ENCODE measurements at regions not wholly inside any gene's neighbourhood (a gene's known extent, or its start where the extent isn't known, plus 50 kb on each side); places are given as distances from the start of the nearest gene placed in this dataset.
"Not testable (repeated sequence)": the region's sequence is repeated elsewhere in the genome, so short reads cannot be mapped to it uniquely, and the experiment has no call there.

DNA sequence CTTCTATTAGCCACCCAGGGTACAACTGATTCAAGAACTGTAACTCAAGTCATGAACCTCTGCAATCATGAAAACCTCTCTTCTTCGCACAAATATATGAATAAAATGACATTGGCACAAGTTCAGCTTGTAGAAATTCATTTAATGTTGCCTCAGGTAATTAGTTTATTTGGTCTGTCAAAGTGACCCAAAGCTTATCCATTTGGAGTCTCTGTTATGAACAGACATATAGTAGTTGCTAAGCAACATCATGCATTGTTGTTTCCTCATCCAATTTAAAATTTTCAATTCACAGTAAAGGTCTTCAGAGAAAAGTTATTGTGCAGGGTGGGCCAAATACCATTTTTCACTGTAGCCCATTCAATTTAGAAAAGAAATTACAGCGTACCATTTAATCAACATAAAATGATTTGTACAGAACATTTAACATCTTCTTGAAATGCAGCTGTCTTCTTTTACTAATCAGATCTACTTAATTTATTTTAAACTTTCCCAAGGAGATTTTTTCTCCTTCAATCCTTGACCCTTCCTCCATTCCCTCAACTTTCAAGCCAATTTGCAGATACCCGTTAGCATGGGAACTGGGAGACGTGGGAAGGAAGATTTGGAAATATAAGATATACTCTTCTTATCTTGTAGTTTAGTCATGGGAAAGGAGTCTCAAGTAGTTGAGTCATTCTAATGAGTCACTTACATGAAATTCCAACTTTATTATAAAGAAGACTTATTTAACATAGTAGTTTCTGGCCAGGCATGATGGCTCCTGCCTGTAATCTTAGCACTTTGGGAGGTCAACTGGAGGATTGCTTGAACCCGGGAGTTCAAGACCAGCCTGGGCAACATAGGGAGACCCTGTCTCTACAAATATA is 231.3 kb downstream of the ATPSCKMT start:
- Histone ChIP-seq H3K27ac (ENCODE audit: low read depth in 1 of 2, low read length in 1 of 2) (no peak overlapping the region), H3K27me3 (ENCODE audit: control insufficient read depth in 2 of 2, insufficient read depth in 1 of 2, low read length in 1 of 2) (no peaks in the 10 kb centered on the region), H3K9me3 (ENCODE audit: control insufficient read depth in 2 of 2, insufficient read depth in 1 of 2, low read length in 1 of 2) (peaks cover 0 to 4% of the 10 kb centered on the region in 2 donors), H3K36me3 (ENCODE audit: control insufficient read depth in 2 of 2, insufficient read depth in 2 of 2, low read length in 1 of 2) (no peaks in the 10 kb centered on the region), H3K4me3 (ENCODE audit: low read length in 2 of 2) (no peak overlapping the region), H3K4me1 (ENCODE audit: control insufficient read depth in 2 of 2, insufficient read depth in 2 of 2, low read length in 2 of 2) (no peaks in the 10 kb centered on the region)
- DNase-seq (ENCODE audit: low read depth in 6 of 9, low spot score in 9 of 9): no peak
- WGBS: 94% methylated on average over 5 of the region's 5 CpGs

DNA sequence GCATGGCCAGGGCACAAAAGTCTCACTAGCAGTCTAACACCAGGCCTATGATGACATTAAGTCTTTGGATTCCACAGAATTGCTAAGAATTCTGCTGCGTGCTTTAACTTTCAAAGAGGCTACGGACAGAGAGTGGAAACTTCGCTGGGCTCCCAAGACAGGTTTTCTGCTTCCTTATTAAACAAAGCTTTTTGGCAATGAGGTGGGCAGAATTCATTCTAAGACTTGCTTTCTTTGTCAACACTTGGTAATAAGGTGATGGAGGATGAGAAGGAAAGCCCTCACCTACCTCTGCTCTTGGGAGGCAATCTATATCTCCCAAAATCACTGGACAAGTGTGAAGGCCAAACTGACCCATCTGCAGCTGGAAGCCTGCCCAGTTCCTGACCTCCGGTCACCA is 231.9 kb downstream of the ATPSCKMT start:
- no peak for DNase-seq (ENCODE audit: low read depth in 6 of 9, low spot score in 9 of 9)
- 84% methylated on average over 4 of the region's 4 CpGs for WGBS
- Histone ChIP-seq H3K27me3 (ENCODE audit: control insufficient read depth in 2 of 2, insufficient read depth in 1 of 2, low read length in 1 of 2) (no peaks in the 10 kb centered on the region), H3K4me1 (ENCODE audit: control insufficient read depth in 2 of 2, insufficient read depth in 2 of 2, low read length in 2 of 2) (no peaks in the 10 kb centered on the region), H3K9me3 (ENCODE audit: control insufficient read depth in 2 of 2, insufficient read depth in 1 of 2, low read length in 1 of 2) (peaks cover 0 to 4% of the 10 kb centered on the region in 2 donors), H3K4me3 (ENCODE audit: low read length in 2 of 2) (no peak overlapping the region), H3K27ac (ENCODE audit: low read depth in 1 of 2, low read length in 1 of 2) (no peak overlapping the region), H3K36me3 (ENCODE audit: control insufficient read depth in 2 of 2, insufficient read depth in 2 of 2, low read length in 1 of 2) (no peaks in the 10 kb centered on the region)

DNA sequence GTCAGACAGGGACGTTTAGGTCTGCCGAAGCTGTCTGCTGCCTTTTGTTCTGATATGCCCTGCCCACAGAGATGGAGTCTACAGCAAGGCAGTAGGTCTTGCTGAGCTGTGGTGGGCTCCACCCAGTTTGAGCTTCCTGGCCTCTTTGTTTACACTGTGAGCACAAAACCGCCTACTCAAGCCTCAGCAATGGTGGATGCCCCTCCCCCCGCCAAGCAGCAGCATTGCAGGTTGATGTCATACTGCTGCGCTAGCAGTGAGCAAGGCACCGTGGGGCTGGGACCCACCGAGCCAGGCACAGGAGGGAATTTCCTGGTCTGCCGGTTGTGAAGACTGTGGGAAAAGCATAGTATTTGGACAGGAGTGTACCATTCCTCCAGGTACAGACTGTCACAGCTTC is 233.1 kb downstream of the ATPSCKMT start:
- not testable (repeated sequence) for H3K9me3 ChIP-seq (ENCODE audit: control insufficient read depth in 2 of 2, insufficient read depth in 1 of 2, low read length in 1 of 2); DNase-seq (ENCODE audit: low read depth in 6 of 9, low spot score in 9 of 9); H3K27ac ChIP-seq (ENCODE audit: low read depth in 1 of 2, low read length in 1 of 2); H3K27me3 ChIP-seq (ENCODE audit: control insufficient read depth in 2 of 2, insufficient read depth in 1 of 2, low read length in 1 of 2); H3K36me3 ChIP-seq (ENCODE audit: control insufficient read depth in 2 of 2, insufficient read depth in 2 of 2, low read length in 1 of 2); H3K4me3 ChIP-seq (ENCODE audit: low read length in 2 of 2); H3K4me1 ChIP-seq (ENCODE audit: control insufficient read depth in 2 of 2, insufficient read depth in 2 of 2, low read length in 2 of 2)
- WGBS: 76% methylated on average over 8 of the region's 8 CpGs

DNA sequence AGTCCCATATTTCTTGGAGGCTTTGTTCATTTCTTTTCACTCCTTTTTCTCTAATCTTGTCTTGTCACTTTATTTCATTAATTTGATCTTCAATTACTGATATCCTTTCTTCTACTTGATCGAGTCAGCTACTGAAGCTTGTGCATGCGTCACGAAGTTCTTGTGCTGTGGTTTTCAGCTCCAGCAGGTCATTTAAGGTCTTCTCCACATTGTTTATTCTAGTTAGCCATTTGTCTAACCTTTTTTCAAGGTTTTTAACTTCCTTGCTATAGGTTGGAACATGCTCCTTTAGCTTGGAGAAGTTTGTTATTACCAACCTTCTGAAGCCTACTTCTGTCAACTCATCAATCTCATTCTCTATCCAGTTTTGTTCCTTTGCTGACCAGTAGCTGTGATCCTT is 234.0 kb downstream of the ATPSCKMT start:
- WGBS: 95% methylated on average over 3 of the region's 3 CpGs
- H3K27ac ChIP-seq (ENCODE audit: low read depth in 1 of 2, low read length in 1 of 2): not testable (repeated sequence)

DNA sequence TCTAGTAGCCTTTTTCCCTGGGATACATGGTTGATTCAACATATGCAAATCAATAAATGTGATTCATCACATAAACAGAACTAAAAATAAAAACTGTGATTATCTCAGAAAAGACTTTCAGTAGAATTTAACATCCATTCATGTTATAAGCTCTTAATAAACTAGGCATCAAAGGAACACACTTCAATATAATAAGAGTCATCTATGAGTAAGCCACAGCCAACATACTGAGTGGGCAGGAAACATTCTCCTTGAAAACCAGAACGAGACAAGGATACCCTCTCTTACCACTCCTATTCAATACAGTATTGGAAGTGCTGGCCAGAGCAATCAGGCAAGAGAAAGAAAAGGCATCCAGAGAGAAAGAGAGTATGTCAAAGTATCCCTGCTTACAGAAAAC is 239.9 kb downstream of the ATPSCKMT start:
- WGBS: 84% methylated on average over 1 of the region's 1 CpG
- Histone ChIP-seq H3K27me3 (ENCODE audit: control insufficient read depth in 2 of 2, insufficient read depth in 1 of 2, low read length in 1 of 2) (no peaks in the 10 kb centered on the region), H3K27ac (ENCODE audit: low read depth in 1 of 2, low read length in 1 of 2) (no peak overlapping the region), H3K36me3 (ENCODE audit: control insufficient read depth in 2 of 2, insufficient read depth in 2 of 2, low read length in 1 of 2) (no peaks in the 10 kb centered on the region), H3K4me1 (ENCODE audit: control insufficient read depth in 2 of 2, insufficient read depth in 2 of 2, low read length in 2 of 2) (no peaks in the 10 kb centered on the region), H3K9me3 (ENCODE audit: control insufficient read depth in 2 of 2, insufficient read depth in 1 of 2, low read length in 1 of 2) (no peaks in the 10 kb centered on the region), H3K4me3 (ENCODE audit: low read length in 2 of 2) (no peak overlapping the region)
- DNase-seq (ENCODE audit: low read depth in 6 of 9, low spot score in 9 of 9): no peak

More for the DNA sequence above, 234.0 kb downstream of the ATPSCKMT start:
- not testable (repeated sequence) for H3K9me3 ChIP-seq (ENCODE audit: control insufficient read depth in 2 of 2, insufficient read depth in 1 of 2, low read length in 1 of 2); DNase-seq (ENCODE audit: low read depth in 6 of 9, low spot score in 9 of 9); H3K4me1 ChIP-seq (ENCODE audit: control insufficient read depth in 2 of 2, insufficient read depth in 2 of 2, low read length in 2 of 2); H3K4me3 ChIP-seq (ENCODE audit: low read length in 2 of 2); H3K27me3 ChIP-seq (ENCODE audit: control insufficient read depth in 2 of 2, insufficient read depth in 1 of 2, low read length in 1 of 2); H3K36me3 ChIP-seq (ENCODE audit: control insufficient read depth in 2 of 2, insufficient read depth in 2 of 2, low read length in 1 of 2)

DNA sequence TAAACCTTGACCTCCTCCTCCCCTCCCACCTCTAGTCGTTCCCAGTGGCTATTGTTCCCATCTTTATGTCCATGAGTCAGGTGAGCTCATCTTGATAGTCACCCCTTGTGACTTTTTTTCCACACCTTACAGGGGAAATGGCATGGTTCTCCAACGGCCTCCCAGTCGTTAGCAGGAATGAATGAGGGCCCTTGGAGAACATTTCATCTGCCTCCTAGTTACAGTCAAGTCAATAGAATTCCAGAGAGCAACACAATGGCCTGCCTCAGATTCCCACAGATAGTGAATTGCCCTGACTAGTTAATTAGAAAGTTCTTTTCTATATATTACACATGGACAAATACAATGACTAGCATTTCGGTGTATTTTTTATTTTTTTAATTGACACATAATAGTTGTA is 262.6 kb downstream of the ATPSCKMT start:
- no peak overlapping the region for H3K4me3 ChIP-seq (ENCODE audit: low read length in 2 of 2)
- no peaks in the 10 kb centered on the region for H3K27me3 ChIP-seq (ENCODE audit: control insufficient read depth in 2 of 2, insufficient read depth in 1 of 2, low read length in 1 of 2)
- 85% methylated on average over 4 of the region's 4 CpGs for WGBS
- H3K9me3 ChIP-seq (ENCODE audit: control insufficient read depth in 2 of 2, insufficient read depth in 1 of 2, low read length in 1 of 2): no peaks in the 10 kb centered on the region
- H3K36me3 ChIP-seq (ENCODE audit: control insufficient read depth in 2 of 2, insufficient read depth in 2 of 2, low read length in 1 of 2): no peaks in the 10 kb centered on the region
- H3K4me1 ChIP-seq (ENCODE audit: control insufficient read depth in 2 of 2, insufficient read depth in 2 of 2, low read length in 2 of 2): no peaks in the 10 kb centered on the region
- no peak for DNase-seq (ENCODE audit: low read depth in 6 of 9, low spot score in 9 of 9)
- no peak overlapping the region for H3K27ac ChIP-seq (ENCODE audit: low read depth in 1 of 2, low read length in 1 of 2)

DNA sequence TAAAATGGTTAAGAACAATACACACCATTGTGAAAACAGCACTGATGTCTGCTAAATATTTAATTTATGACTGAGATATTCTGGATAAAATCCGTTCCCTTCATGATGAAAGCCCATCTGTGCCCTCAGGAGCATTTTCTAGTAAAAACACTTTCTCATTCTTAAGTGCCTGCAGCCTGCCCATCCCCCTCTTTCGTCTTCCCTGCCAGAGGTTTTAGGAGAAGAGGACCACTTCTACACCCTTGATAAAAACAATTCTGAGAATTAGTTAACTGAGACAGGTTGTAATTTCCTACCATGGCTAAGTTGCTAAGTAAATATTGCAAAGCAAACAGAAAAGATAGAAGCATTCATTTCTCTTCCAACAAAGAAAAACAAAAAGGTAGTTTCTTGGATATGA is 272.6 kb downstream of the ATPSCKMT start:
- WGBS: 61% methylated on average over 2 of the region's 2 CpGs
- Histone ChIP-seq H3K4me1 (ENCODE audit: control insufficient read depth in 2 of 2, insufficient read depth in 2 of 2, low read length in 2 of 2) (no peaks in the 10 kb centered on the region), H3K9me3 (ENCODE audit: control insufficient read depth in 2 of 2, insufficient read depth in 1 of 2, low read length in 1 of 2) (no peaks in the 10 kb centered on the region), H3K27ac (ENCODE audit: low read depth in 1 of 2, low read length in 1 of 2) (no peak overlapping the region), H3K36me3 (ENCODE audit: control insufficient read depth in 2 of 2, insufficient read depth in 2 of 2, low read length in 1 of 2) (no peaks in the 10 kb centered on the region), H3K4me3 (ENCODE audit: low read length in 2 of 2) (no peak overlapping the region), H3K27me3 (ENCODE audit: control insufficient read depth in 2 of 2, insufficient read depth in 1 of 2, low read length in 1 of 2) (no peaks in the 10 kb centered on the region)
- DNase-seq (ENCODE audit: low read depth in 6 of 9, low spot score in 9 of 9): no peak

DNA sequence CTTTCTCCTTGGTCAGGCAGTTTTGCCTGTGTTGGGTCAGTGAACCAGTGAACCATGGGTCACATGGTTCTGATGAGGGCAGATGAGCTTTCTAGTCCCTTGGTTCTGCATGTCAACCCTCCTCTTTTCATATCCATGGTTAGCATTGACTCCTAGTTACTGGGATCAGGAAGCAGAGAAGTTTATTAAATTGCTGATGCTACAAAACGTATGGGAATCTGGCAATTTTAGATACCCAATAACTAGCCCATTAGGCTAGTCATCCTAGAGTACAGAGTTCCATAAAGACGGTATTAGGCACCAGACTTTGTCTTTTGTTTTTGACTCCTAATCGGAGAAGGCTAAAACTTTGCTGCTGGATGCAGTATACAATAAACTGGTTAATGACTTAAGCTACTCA is 273.1 kb downstream of the ATPSCKMT start:
- H3K4me3 ChIP-seq (ENCODE audit: low read length in 2 of 2): no peak overlapping the region
- WGBS: 83% methylated on average over 3 of the region's 3 CpGs
- no peaks in the 10 kb centered on the region for H3K36me3 ChIP-seq (ENCODE audit: control insufficient read depth in 2 of 2, insufficient read depth in 2 of 2, low read length in 1 of 2)
- H3K27ac ChIP-seq (ENCODE audit: low read depth in 1 of 2, low read length in 1 of 2): no peak overlapping the region
- H3K9me3 ChIP-seq (ENCODE audit: control insufficient read depth in 2 of 2, insufficient read depth in 1 of 2, low read length in 1 of 2): no peaks in the 10 kb centered on the region
- H3K4me1 ChIP-seq (ENCODE audit: control insufficient read depth in 2 of 2, insufficient read depth in 2 of 2, low read length in 2 of 2): no peaks in the 10 kb centered on the region
- DNase-seq (ENCODE audit: low read depth in 6 of 9, low spot score in 9 of 9): no peak
- no peaks in the 10 kb centered on the region for H3K27me3 ChIP-seq (ENCODE audit: control insufficient read depth in 2 of 2, insufficient read depth in 1 of 2, low read length in 1 of 2)

DNA sequence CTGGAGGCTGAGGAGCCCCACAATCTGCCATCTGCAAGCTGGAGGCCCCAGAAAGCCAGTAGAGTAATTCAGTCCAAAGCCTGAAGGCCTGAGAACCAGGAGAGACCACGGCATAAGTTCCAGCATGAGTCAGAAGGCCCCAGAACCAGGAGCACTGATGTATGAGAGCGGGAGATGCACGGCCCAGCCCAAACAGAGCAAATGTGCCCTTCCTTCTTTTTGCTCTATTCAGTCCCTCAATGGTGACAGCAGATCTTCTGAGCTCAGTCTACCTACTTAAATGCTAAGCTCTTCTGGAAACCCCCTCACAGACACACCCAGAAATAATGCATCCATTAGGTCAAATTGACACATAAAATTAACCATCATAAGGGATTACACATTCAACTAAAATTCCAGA is 277.6 kb downstream of the ATPSCKMT start:
- DNase-seq (ENCODE audit: low read depth in 6 of 9, low spot score in 9 of 9): no peak
- Histone ChIP-seq H3K9me3 (ENCODE audit: control insufficient read depth in 2 of 2, insufficient read depth in 1 of 2, low read length in 1 of 2) (no peaks in the 10 kb centered on the region), H3K4me3 (ENCODE audit: low read length in 2 of 2) (no peak overlapping the region), H3K4me1 (ENCODE audit: control insufficient read depth in 2 of 2, insufficient read depth in 2 of 2, low read length in 2 of 2) (no peaks in the 10 kb centered on the region), H3K36me3 (ENCODE audit: control insufficient read depth in 2 of 2, insufficient read depth in 2 of 2, low read length in 1 of 2) (no peaks in the 10 kb centered on the region), H3K27me3 (ENCODE audit: control insufficient read depth in 2 of 2, insufficient read depth in 1 of 2, low read length in 1 of 2) (no peaks in the 10 kb centered on the region), H3K27ac (ENCODE audit: low read depth in 1 of 2, low read length in 1 of 2) (no peak overlapping the region)
- 93% methylated on average over 3 of the region's 3 CpGs for WGBS

Data from thymus (tissue), 11 donors.